Endodermal cell (in vitro differentiated cells): ENCODE measurements at regions not wholly inside any gene's neighbourhood (a gene's known extent, or its start where the extent isn't known, plus 50 kb on each side); places are given as distances from the start of the nearest gene placed in this dataset.

Experiments used
- DNase-seq: peaks from one replicate; pipeline ENCODE4 v3.0.0-alpha.2; 2017
- H3K27ac ChIP-seq: 2 replicates; pipeline ENCODE4 v1.5.1; 2013; ENCODE audit warnings: mild to moderate bottlenecking, low read depth, low read length, moderate library complexity
- H3K27me3 ChIP-seq: 2 replicates; pipeline ENCODE4 v1.6.1; 2013; ENCODE audit warnings: mild to moderate bottlenecking, low read length, moderate library complexity; ENCODE audit not compliant: insufficient read depth, control insufficient read depth, poor library complexity, severe bottlenecking
- H3K36me3 ChIP-seq: 2 replicates; pipeline ENCODE4 v1.7.0; 2013; ENCODE audit warnings: mild to moderate bottlenecking, low read length, moderate library complexity; ENCODE audit not compliant: control insufficient read depth, insufficient read depth
- H3K4me1 ChIP-seq: one replicate; pipeline ENCODE4 v1.7.0; 2013; ENCODE audit warnings: low read length; ENCODE audit not compliant: control insufficient read depth, insufficient read depth
- H3K4me3 ChIP-seq: 2 replicates; pipeline ENCODE4 v1.5.1; 2013; ENCODE audit warnings: mild to moderate bottlenecking, low read length, moderate library complexity
- H3K9ac ChIP-seq: 2 replicates; pipeline ENCODE4 v1.6.1; 2013; ENCODE audit warnings: mild to moderate bottlenecking, low read length, moderate library complexity; ENCODE audit not compliant: poor library complexity, severe bottlenecking; ENCODE audit errors: extremely low read depth
- H3K9me3 ChIP-seq: 2 replicates; pipeline ENCODE4 v1.6.1; 2013; ENCODE audit warnings: mild to moderate bottlenecking, low read length, moderate library complexity; ENCODE audit not compliant: control insufficient read depth
- H3K27ac Mint-ChIP-seq: 2 replicates; pipeline ENCODE4 v1.8.0; 2020; ENCODE audit warnings: mixed read lengths
- H3K27me3 Mint-ChIP-seq: 2 replicates; pipeline ENCODE4 v1.8.0; 2021; ENCODE audit warnings: mild to moderate bottlenecking, mixed read lengths; ENCODE audit not compliant: insufficient read depth
- H3K36me3 Mint-ChIP-seq: 2 replicates; pipeline ENCODE4 v1.8.0; 2020; ENCODE audit warnings: low read depth, mixed read lengths
- H3K4me1 Mint-ChIP-seq: 2 replicates; pipeline ENCODE4 v1.8.0; 2020; ENCODE audit warnings: mixed read lengths
- H3K4me3 Mint-ChIP-seq: 2 replicates; pipeline ENCODE4 v1.8.0; 2020; ENCODE audit warnings: mild to moderate bottlenecking, moderate library complexity, mixed read lengths
- H3K9me3 Mint-ChIP-seq: 2 replicates; pipeline ENCODE4 v1.8.0; 2020; ENCODE audit warnings: mild to moderate bottlenecking, mixed read lengths
- CTCF ChIP-seq: fragments of 200-600 bp; sonication (generic); conservative IDR thresholded peaks from 2 replicates; pipeline ENCODE4 v1.5.0; 2021; ENCODE audit warnings: antibody characterized with exemption, mild to moderate bottlenecking
- WGBS, 2 experiments: methylation state at CpG; one replicate each; pipeline versions ENCODE4 v1.1.5 to v1.1.7; 2013; ENCODE audit warnings: missing lambda C conversion rate in 2 of 2, mixed read lengths in 1 of 2; ENCODE audit not compliant: insufficient coverage in 1 of 2, insufficient read length in 1 of 2; 5-methylcytosine and 5-hydroxymethylcytosine counted together

- WGBS, 2 experiments: 54% methylated on average over 1 of the region's 1 CpG; no CpG with 5 or more reads in 1 of the 2 experiments
- no peaks in the 10 kb centered on the region for H3K4me1 ChIP-seq
Measured at GRCh38 chr2:22221006-22221405, 1097.2 kb downstream of the TDRD15 start.

GRCh38 chr2:22238967-22239366 is 1115.2 kb downstream of the TDRD15 start:
- H3K27me3 Mint-ChIP-seq: no peaks in the 10 kb centered on the region
- no peak for DNase-seq
- no peaks in the 10 kb centered on the region for H3K36me3 ChIP-seq
- H3K4me1 ChIP-seq: no peaks in the 10 kb centered on the region
- H3K36me3 Mint-ChIP-seq: no peaks in the 10 kb centered on the region
- no peak overlapping the region for H3K27ac ChIP-seq
- 96 to 100% methylated on average over 2 of the region's 3 CpGs for WGBS, 2 experiments
- no peak overlapping the region for H3K9ac ChIP-seq
- H3K4me3 ChIP-seq: no peak overlapping the region
- peaks cover 5% of the 10 kb centered on the region for H3K4me1 Mint-ChIP-seq
- no peaks in the 10 kb centered on the region for H3K27me3 ChIP-seq
- no peak for TF ChIP-seq CTCF
- no peak overlapping the region for H3K27ac Mint-ChIP-seq
- no peaks in the 10 kb centered on the region for H3K9me3 ChIP-seq
- H3K9me3 Mint-ChIP-seq: no peaks in the 10 kb centered on the region
- H3K4me3 Mint-ChIP-seq: no peak overlapping the region

More at GRCh38 chr2:22221006-22221405, 1097.2 kb downstream of the TDRD15 start:
- H3K9me3 ChIP-seq: peaks cover 17% of the 10 kb centered on the region
- Mint-ChIP-seq H3K27ac (no peak overlapping the region), H3K27me3 (no peaks in the 10 kb centered on the region), H3K4me1 (no peaks in the 10 kb centered on the region), H3K36me3 (peaks cover 2% of the 10 kb centered on the region), H3K9me3 (peaks cover 24% of the 10 kb centered on the region), H3K4me3 (no peak overlapping the region)
- no peak overlapping the region for H3K4me3 ChIP-seq
- DNase-seq: no peak
- H3K36me3 ChIP-seq: no peaks in the 10 kb centered on the region
- TF ChIP-seq CTCF: no peak
- H3K27ac ChIP-seq: no peak overlapping the region
- no peak overlapping the region for H3K9ac ChIP-seq
- H3K27me3 ChIP-seq: no peaks in the 10 kb centered on the region

GRCh38 chr2:22247466-22247865 is 1123.7 kb downstream of the TDRD15 start:
- H3K9me3 ChIP-seq: no peaks in the 10 kb centered on the region
- Mint-ChIP-seq H3K9me3 (no peaks in the 10 kb centered on the region), H3K4me1 (peaks cover 20% of the 10 kb centered on the region), H3K27me3 (no peaks in the 10 kb centered on the region), H3K36me3 (no peaks in the 10 kb centered on the region), H3K27ac (no peak overlapping the region), H3K4me3 (no peak overlapping the region)
- H3K4me1 ChIP-seq: peaks cover 6% of the 10 kb centered on the region
- no peak overlapping the region for H3K9ac ChIP-seq
- no peak overlapping the region for H3K4me3 ChIP-seq
- H3K27ac ChIP-seq: no peak overlapping the region
- WGBS, 2 experiments: 97% methylated on average over 3 of the region's 4 CpGs; no CpG with 5 or more reads in 1 of the 2 experiments
- TF ChIP-seq CTCF: no peak
- no peaks in the 10 kb centered on the region for H3K27me3 ChIP-seq
- DNase-seq: no peak
- no peaks in the 10 kb centered on the region for H3K36me3 ChIP-seq
